GM19468 (cell line): ENCODE measurements at regions not wholly inside any gene's neighbourhood (a gene's known extent, or its start where the extent isn't known, plus 50 kb on each side); places are given as distances from the start of the nearest gene placed in this dataset.

Experiments
- ATAC-seq: cut with Tn5 transposase; IDR thresholded peaks from one replicate; pipeline ENCODE4 v1.9.1; 2021; ENCODE audit warnings: mild to moderate bottlenecking, moderate library complexity, moderate number of reproducible peaks; ENCODE audit not compliant: unreplicated experiment; ENCODE audit errors: extremely low read depth

- no peak for ATAC-seq
Observed at GRCh38 chr22:48605856-48606481, 1221.7 kb downstream of the BRD1 start.

GRCh38 chr22:48605125-48605524 lies 1222.5 kb downstream of the BRD1 start:
- no peak for ATAC-seq

- ATAC-seq: no peak
Observed at GRCh38 chr22:48603621-48604320, 1223.9 kb downstream of the BRD1 start.

- ATAC-seq: no peak
Observed at GRCh38 chr22:48602805-48603518, 1224.7 kb downstream of the BRD1 start.

- ATAC-seq: no peak
Observed at GRCh38 chr22:48600681-48601080, 1227.0 kb downstream of the BRD1 start.

GRCh38 chr22:48600171-48600570 lies 1227.5 kb downstream of the BRD1 start:
- no peak for ATAC-seq

GRCh38 chr22:48599346-48599745 lies 1228.3 kb downstream of the BRD1 start:
- ATAC-seq: no peak

- no peak for ATAC-seq
Observed at GRCh38 chr22:48596111-48596850, 1231.4 kb downstream of the BRD1 start.

- no peak for ATAC-seq
Observed at GRCh38 chr22:48595511-48595905, 1232.2 kb downstream of the BRD1 start.

- ATAC-seq: no peak
Observed at GRCh38 chr22:48594757-48595510, 1232.7 kb downstream of the BRD1 start.

- ATAC-seq: no peak
Observed at GRCh38 chr22:48594016-48594756, 1233.5 kb downstream of the BRD1 start.

- ATAC-seq: no peak
Observed at GRCh38 chr22:48593551-48593950, 1234.1 kb downstream of the BRD1 start.

GRCh38 chr22:48592931-48593330 lies 1234.7 kb downstream of the BRD1 start:
- ATAC-seq: no peak

GRCh38 chr22:48592488-48592887 lies 1235.2 kb downstream of the BRD1 start:
- ATAC-seq: no peak

GRCh38 chr22:48592066-48592345 lies 1235.7 kb downstream of the BRD1 start:
- no peak for ATAC-seq

GRCh38 chr22:48591286-48592065 lies 1236.2 kb downstream of the BRD1 start:
- ATAC-seq: no peak

- no peak for ATAC-seq
Observed at GRCh38 chr22:48589901-48590300, 1237.8 kb downstream of the BRD1 start.

- no peak for ATAC-seq
Observed at GRCh38 chr22:48588878-48589450, 1238.7 kb downstream of the BRD1 start.
